Coronary artery (tissue), 2 donors: ENCODE measurements at regions not wholly inside any gene's neighbourhood (a gene's known extent, or its start where the extent isn't known, plus 50 kb on each side); places are given as distances from the start of the nearest gene placed in this dataset.

Experiments
- DNase-seq: peaks from one replicate; pipeline ENCODE4 v3.0.0-alpha.2; 2017; ENCODE audit warnings: low spot score
- H3K27ac ChIP-seq, 2 donors: fragments of 200-600 bp; sonication (generic); one replicate each; pipeline ENCODE4 v1.5.1; 2016 to 2019
- H3K4me3 ChIP-seq: fragments of 200-600 bp; sonication (generic); 2 replicates; pipeline ENCODE4 v1.5.1; 2016; ENCODE audit warnings: mild to moderate bottlenecking, moderate library complexity
- CTCF ChIP-seq: fragments of 200-600 bp; sonication (generic); IDR thresholded peaks from one replicate; pipeline ENCODE4 v1.5.1; 2019; ENCODE audit warnings: antibody characterized with exemption

DNA sequence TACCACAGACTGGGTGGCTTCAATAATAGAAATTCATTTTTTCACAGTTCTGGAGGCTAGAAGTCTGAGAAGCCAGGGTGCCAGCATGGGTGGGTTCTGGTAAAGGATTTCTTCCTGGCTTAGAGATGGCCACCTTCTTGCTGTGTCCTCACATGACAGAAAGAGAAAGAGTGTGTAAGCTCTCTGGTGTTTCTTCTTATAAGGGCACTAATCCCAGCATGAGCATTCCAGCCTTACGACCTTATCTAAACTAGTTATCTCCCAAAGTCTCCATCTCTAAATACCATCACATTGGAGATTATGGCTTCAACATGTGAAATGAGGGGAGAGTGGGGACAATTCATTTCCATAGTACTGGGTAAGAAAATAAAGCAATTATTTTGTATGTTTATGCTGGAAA lies 226.5 kb upstream of the TUSC1 start:
- Histone ChIP-seq H3K27ac (no peak overlapping the region), H3K4me3 (no peak overlapping the region)
- no peak for TF ChIP-seq CTCF
- DNase-seq = no peak

- TF ChIP-seq CTCF = no peak
- H3K27ac ChIP-seq = no peak overlapping the region
- no peak overlapping the region for H3K4me3 ChIP-seq
- DNase-seq = no peak
Measured at GRCh38 chr9:25891527-25891926, 213.3 kb upstream of the TUSC1 start.

DNA sequence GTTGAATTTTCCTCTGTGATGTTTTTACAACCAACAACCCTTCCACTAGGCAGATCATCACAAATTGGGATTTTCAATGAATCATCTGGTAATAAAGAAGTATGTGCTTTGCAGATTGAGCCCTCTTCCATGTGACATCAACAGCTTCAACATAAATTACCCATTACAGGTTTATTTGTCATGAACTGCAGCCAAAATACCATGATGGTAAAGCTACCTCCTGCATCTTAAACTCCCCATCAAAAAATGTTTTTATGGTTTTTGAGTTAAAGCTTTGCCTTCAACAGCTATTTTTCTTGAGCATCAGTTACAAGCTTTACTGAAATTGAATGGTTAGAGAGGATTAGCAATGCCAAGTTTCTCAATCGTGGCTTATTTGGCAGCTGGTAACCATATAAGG lies 211.4 kb upstream of the TUSC1 start:
- no peak for TF ChIP-seq CTCF
- H3K27ac ChIP-seq = no peak overlapping the region
- no peak overlapping the region for H3K4me3 ChIP-seq
- DNase-seq = no peak

DNA sequence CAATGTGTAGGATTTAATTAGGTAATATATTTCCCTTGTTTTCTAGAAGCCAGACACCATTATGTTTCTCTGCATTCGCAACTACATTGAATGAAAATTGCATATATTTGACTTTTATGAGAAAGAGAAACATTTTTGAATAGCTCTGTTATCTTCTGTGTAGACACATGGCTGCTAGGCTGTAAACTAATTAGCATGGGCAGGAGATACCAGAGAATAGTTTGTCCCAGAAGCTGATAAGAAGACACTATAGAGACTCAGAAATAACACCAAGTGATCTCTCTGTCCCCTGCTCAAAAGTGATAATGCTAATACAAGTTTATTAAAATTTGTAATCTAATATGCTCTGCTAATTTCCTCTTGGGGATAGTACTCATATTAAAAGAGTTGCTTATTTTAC lies 198.0 kb upstream of the TUSC1 start:
- no peak for TF ChIP-seq CTCF
- DNase-seq = no peak
- Histone ChIP-seq H3K4me3 (no peak overlapping the region), H3K27ac (no peak overlapping the region)

GRCh38 chr9:25864509-25864908 lies 186.3 kb upstream of the TUSC1 start:
- Histone ChIP-seq H3K27ac (no peak overlapping the region), H3K4me3 (no peak overlapping the region)
- no peak for TF ChIP-seq CTCF
- DNase-seq = no peak

- no peak for DNase-seq
- Histone ChIP-seq H3K4me3 (no peak overlapping the region), H3K27ac (no peak overlapping the region)
- no peak for TF ChIP-seq CTCF
Measured at GRCh38 chr9:25861421-25861820, 183.2 kb upstream of the TUSC1 start.

DNA sequence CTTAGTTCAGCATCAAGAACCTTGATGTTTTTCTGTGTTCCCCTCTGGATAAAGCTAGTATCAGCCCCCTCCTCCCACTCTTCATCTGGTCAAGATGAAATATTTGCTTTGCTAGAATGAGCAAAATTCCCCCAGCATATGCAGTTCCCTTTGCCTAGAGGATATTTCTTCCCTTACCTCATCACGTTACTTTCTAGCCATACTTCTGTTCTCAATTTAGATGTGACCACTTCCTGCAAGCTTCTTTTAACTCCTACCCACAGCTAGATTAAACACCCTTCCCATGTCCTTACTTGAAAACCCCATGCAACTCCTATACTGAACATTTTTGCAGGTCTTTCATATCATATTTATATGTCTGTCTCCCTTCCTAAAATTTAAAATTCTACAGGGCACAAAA lies 178.9 kb upstream of the TUSC1 start:
- TF ChIP-seq CTCF = no peak
- DNase-seq = no peak
- no peak overlapping the region for H3K4me3 ChIP-seq

More for the DNA sequence above, 178.9 kb upstream of the TUSC1 start:
- H3K27ac ChIP-seq = no peak overlapping the region
